Thyroid gland (tissue), 4 donors: ENCODE measurements at regions not wholly inside any gene's neighbourhood (a gene's known extent, or its start where the extent isn't known, plus 50 kb on each side); places are given as distances from the start of the nearest gene placed in this dataset.

Experiments used
- DNase-seq, 2 donors: peaks; one replicate each; pipeline ENCODE4 v3.0.0-alpha.2; 2019
- H3K27ac ChIP-seq, 3 donors: fragments of 200-600 bp; sonication (generic); 1 replicate in 2 of 3; 2 replicates in 1 of 3; pipeline ENCODE4 v1.5.1; 2016 to 2019; ENCODE audit warnings: mild to moderate bottlenecking in 1 of 3, moderate library complexity in 1 of 3
- H3K27me3 ChIP-seq: fragments of 200-600 bp; sonication (generic); one replicate; pipeline ENCODE4 v1.5.1; 2019
- H3K36me3 ChIP-seq, 2 donors: fragments of 200-600 bp; sonication (generic); one replicate each; pipeline ENCODE4 v1.5.1; 2016 to 2019
- H3K4me1 ChIP-seq, 2 donors: fragments of 200-600 bp; sonication (generic); one replicate each; pipeline ENCODE4 v1.5.1; 2017 to 2019
- H3K4me3 ChIP-seq, 3 donors: fragments of 200-600 bp; sonication (generic); replicated peaks in 1 of 3; 1 replicate in 2 of 3; 2 replicates in 1 of 3; pipeline ENCODE4 v1.5.1; 2016; ENCODE audit warnings: mild to moderate bottlenecking in 1 of 3
- H3K9me3 ChIP-seq: fragments of 200-600 bp; sonication (generic); one replicate; pipeline ENCODE4 v1.5.1; 2017
- POLR2A ChIP-seq, 2 donors: fragments of 450-650 bp; IDR thresholded peaks; one replicate each; pipeline ENCODE4 v1.6.1; 2017; ENCODE audit warnings: antibody characterized with exemption in 2 of 2, mild to moderate bottlenecking in 2 of 2, moderate library complexity in 1 of 2
- WGBS, 2 donors: methylation state at CpG; one replicate each; pipeline ENCODE4 v1.1.5; 2017; 5-methylcytosine and 5-hydroxymethylcytosine counted together
- intact Hi-C: fragments of 100-400 bp; cut with DNase I; formaldehyde crosslinking; loops from one replicate; pipeline ENCODE4 v1.15.1; 2023
- TF ChIP-seq, protein P1 (sequence below), 6 experiments: fragments of 200-600 bp in 3 of 6; fragments of 450-650 bp in 3 of 6; sonication (generic) in 3 of 6; IDR thresholded peaks; one replicate each; pipeline ENCODE4 v1.5.1; 2016 to 2019; ENCODE audit warnings: antibody characterized with exemption in 6 of 6, mild to moderate bottlenecking in 2 of 6, inconsistent platforms in 1 of 6, moderate library complexity in 1 of 6

DNA sequence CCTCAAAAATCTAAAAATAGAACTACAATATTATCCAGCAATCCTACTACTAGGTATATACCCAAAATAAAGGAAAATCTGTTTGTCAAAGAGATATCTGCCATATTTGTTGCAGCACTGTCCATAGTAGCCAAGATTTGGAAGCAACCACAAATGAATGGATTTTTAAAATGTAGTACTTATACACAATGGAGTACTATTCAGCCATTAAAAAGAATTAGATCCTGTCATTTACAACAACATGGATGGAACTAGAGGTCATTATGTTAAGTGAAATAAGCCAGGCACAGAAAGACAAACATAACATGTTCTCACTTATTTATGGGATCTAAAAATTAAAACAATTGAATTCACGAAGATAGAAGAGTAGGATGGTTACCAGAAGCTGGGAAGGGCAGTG lies 135.7 kb upstream of the CCDC28A start:
- no peak overlapping the region for H3K4me3 ChIP-seq
- H3K36me3 ChIP-seq: no peaks in the 10 kb centered on the region
- no peaks in the 10 kb centered on the region for H3K27me3 ChIP-seq
- TF ChIP-seq, protein P1, sequence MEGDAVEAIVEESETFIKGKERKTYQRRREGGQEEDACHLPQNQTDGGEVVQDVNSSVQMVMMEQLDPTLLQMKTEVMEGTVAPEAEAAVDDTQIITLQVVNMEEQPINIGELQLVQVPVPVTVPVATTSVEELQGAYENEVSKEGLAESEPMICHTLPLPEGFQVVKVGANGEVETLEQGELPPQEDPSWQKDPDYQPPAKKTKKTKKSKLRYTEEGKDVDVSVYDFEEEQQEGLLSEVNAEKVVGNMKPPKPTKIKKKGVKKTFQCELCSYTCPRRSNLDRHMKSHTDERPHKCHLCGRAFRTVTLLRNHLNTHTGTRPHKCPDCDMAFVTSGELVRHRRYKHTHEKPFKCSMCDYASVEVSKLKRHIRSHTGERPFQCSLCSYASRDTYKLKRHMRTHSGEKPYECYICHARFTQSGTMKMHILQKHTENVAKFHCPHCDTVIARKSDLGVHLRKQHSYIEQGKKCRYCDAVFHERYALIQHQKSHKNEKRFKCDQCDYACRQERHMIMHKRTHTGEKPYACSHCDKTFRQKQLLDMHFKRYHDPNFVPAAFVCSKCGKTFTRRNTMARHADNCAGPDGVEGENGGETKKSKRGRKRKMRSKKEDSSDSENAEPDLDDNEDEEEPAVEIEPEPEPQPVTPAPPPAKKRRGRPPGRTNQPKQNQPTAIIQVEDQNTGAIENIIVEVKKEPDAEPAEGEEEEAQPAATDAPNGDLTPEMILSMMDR (IDR thresholded peaks at IDR 0.05): no peak
- no peak for TF ChIP-seq POLR2A (IDR thresholded peaks at IDR 0.05)
- H3K9me3 ChIP-seq: no peaks in the 10 kb centered on the region
- intact Hi-C loops: no loop called here
- no peaks in the 10 kb centered on the region for H3K4me1 ChIP-seq
- WGBS, 2 donors: 91 to 94% methylated on average over 1 of the region's 1 CpG
- H3K27ac ChIP-seq: no peak overlapping the region
- DNase-seq: no peak

- intact Hi-C loops: no loop called here
- H3K9me3 ChIP-seq: no peaks in the 10 kb centered on the region
- H3K27ac ChIP-seq: no peak overlapping the region
- WGBS, 2 donors: 71 to 81% methylated on average over 3 of the region's 3 CpGs
- H3K36me3 ChIP-seq: no peaks in the 10 kb centered on the region
- H3K4me1 ChIP-seq: no peaks in the 10 kb centered on the region
- H3K4me3 ChIP-seq: no peak overlapping the region
- H3K27me3 ChIP-seq: no peaks in the 10 kb centered on the region
- TF ChIP-seq POLR2A (IDR thresholded peaks at IDR 0.05): no peak
- TF ChIP-seq, protein P1 (IDR thresholded peaks at IDR 0.05): no peak
- no peak for DNase-seq
Measured at GRCh38 chr6:138638604-138639003, 135.0 kb upstream of the CCDC28A start.

DNA sequence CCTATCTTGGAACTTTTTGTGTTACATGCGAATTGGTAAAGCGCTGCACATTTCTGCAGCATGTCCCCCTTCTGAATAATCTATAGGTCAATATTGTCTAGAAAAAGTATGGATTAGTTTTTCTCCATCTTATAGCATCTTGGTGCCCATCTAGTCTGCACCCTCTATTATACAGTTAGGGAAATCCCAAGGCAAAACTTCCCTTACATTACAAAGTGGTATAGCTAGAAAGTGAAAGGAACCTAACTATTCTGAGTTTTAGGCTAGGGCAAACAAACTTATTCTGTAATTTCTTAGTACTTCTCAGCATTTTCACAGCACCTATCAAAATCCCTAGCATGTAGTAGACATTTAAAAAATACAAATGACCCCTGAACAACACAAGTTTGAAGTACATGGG lies 133.5 kb upstream of the CCDC28A start:
- Histone ChIP-seq H3K27me3 (no peaks in the 10 kb centered on the region), H3K4me1 (no peaks in the 10 kb centered on the region), H3K9me3 (no peaks in the 10 kb centered on the region), H3K4me3 (no peak overlapping the region), H3K27ac (no peak overlapping the region), H3K36me3 (no peaks in the 10 kb centered on the region)
- DNase-seq: no peak
- TF ChIP-seq, protein P1 (IDR thresholded peaks at IDR 0.05): no peak
- TF ChIP-seq POLR2A (IDR thresholded peaks at IDR 0.05): no peak
- WGBS, 2 donors: 95 to 100% methylated on average over 2 of the region's 2 CpGs
- intact Hi-C loops: no loop called here

- no peak overlapping the region for H3K4me3 ChIP-seq
- intact Hi-C loops: no loop called here
- no peak overlapping the region for H3K27ac ChIP-seq
- 93 to 97% methylated on average over 2 of the region's 2 CpGs for WGBS, 2 donors
- H3K36me3 ChIP-seq: no peaks in the 10 kb centered on the region
- H3K27me3 ChIP-seq: no peaks in the 10 kb centered on the region
- TF ChIP-seq POLR2A (IDR thresholded peaks at IDR 0.05): no peak
- TF ChIP-seq, protein P1 (IDR thresholded peaks at IDR 0.05): no peak
- DNase-seq: no peak
- H3K9me3 ChIP-seq: no peaks in the 10 kb centered on the region
- no peaks in the 10 kb centered on the region for H3K4me1 ChIP-seq
Measured at GRCh38 chr6:138643210-138643609, 130.4 kb upstream of the CCDC28A start.

GRCh38 chr6:138645976-138646640 lies 127.5 kb upstream of the CCDC28A start:
- TF ChIP-seq, protein P1 (IDR thresholded peaks at IDR 0.05): no peak
- no peak for TF ChIP-seq POLR2A (IDR thresholded peaks at IDR 0.05)
- Histone ChIP-seq H3K4me1 (no peaks in the 10 kb centered on the region), H3K4me3 (no peak overlapping the region), H3K27ac (no peak overlapping the region), H3K9me3 (no peaks in the 10 kb centered on the region), H3K27me3 (no peaks in the 10 kb centered on the region), H3K36me3 (no peaks in the 10 kb centered on the region)
- 89 to 93% methylated on average over 3 of the region's 3 CpGs for WGBS, 2 donors
- intact Hi-C loops: no loop called here
- no peak for DNase-seq
